HPDE6-E6E7 (cell line): ENCODE measurements at regions not wholly inside any gene's neighbourhood (a gene's known extent, or its start where the extent isn't known, plus 50 kb on each side); places are given as distances from the start of the nearest gene placed in this dataset.

Experiments
- DNase-seq: peaks from one replicate; pipeline ENCODE4 v3.0.0; 2011; ENCODE audit warnings: missing footprints; ENCODE audit errors: extremely low spot score

DNA sequence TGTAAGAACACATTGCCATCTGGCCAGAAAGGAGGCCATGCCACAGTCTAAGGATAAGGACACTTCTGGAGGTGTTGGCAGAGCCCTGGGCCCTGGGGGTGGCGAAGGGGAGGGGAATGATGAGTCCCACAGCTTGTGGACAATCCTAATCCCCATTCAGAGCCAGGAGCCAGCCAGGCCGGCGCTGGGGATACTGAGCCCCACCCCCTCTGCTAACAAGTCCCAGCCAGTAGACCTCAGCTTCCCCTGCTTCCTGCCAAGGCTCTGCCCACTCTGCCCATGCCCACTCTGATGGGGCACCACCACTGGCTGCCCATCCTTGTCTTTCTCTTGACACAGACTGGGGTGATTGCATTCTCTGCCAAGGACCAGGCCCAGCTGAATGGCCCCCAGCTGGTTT, 71.9 kb downstream of the NAV1 start:
- no peak for DNase-seq

- DNase-seq = no peak
Observed at GRCh38 chr1:201612645-201613044, 73.7 kb downstream of the NAV1 start.

DNA sequence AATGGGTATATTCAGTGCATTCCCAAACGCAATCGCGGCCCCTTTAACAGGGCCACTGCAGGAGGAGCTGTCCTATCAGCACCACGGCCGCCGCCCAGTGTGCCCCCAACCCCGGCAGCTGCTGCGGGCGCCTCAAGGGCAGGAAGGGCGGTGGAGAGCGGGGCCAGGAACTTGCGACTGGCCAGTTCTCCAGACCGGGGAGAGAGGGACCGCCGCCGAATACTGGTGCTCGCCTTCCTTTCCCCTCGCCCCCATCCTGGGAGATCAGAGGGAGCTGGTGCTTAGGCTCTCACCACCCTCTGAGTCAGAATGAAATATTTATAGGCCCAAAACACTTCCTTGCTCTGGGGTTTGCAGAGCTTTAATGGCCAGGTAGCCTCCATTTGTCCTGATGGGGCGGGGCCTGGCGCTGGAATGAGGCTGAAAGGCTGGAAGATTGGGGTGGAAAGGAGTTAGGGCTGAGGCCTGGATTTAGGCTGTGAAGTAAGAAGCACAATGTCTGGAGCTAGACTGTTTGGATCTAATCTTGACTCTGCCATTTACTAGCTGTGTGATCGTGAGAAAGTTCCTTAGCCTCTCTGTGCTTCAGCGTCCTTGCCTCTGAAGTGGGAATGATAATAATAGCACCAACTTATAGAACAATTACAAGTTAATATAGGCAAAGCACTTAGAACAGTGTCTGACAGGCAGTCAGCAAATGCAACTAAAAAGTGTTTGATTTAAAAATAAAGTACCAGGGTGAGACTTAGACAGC, 75.5 kb downstream of the NAV1 start:
- no peak for DNase-seq

DNA sequence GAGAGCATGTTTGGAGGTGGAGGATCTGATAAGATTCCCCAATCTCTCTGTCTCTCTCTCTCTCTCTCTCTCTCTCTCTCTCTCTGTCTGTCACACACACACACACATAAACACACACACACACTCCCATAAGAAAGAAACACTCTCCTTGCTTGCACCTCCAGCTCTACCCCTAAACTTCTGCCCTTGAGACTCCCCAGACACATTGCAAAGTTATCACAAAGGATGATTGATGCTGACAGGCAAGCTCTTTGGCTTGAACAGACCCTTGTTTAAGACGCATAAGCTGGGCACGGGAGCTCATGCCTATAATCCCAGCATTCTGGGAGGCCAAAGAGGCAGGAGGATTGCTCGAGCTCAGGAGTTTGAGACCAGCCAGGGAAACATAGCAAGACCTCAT, 78.2 kb downstream of the NAV1 start:
- DNase-seq = no peak

DNA sequence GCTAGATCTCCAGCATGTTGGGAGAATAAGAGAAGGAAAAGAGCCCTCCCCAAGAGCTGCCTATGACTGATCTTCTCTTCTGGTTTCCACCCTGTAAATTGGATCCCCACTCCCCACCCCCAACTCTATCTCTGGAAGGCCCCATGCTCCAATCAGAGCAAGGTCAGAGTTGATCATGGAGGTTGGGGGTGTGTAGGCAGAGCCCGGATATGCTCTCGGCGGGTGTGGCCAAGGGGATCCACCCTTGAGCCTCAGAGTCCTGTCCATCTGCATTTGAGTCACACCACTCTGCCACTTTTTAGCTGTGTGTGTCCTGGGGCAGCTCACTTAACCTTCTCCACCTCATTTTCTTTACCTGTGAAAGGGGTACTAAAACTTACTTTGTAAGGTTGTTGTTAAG, 79.5 kb downstream of the NAV1 start:
- no peak for DNase-seq

GRCh38 chr1:201618905-201619304, 80.0 kb downstream of the NAV1 start:
- DNase-seq = no peak

- no peak for DNase-seq
Observed at GRCh38 chr1:201619513-201619912, 80.6 kb downstream of the NAV1 start.

DNA sequence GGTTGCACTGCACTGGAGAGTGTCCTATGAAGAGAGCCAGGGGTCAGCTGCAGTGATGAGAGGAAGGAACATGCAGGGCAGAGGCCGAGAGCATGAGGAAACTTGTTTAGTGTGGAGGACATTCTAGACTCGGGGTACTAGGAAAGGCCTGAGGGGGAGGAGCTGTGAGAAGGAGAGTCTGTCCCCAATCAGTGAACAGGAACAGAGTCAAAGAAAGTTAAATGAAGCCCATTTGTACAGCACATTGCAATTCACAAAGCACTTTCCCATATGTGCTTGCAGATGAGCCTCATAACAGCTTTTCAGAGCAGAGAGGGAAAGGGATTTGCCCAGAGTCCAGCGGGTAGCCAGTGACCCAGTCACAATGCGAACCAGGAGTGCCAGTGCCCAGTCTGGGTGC, 83.4 kb downstream of the NAV1 start:
- DNase-seq = no peak

- no peak for DNase-seq
Observed at GRCh38 chr1:201622824-201623223, 83.9 kb downstream of the NAV1 start.

- DNase-seq = no peak
Observed at GRCh38 chr1:201624741-201625225, 85.9 kb downstream of the NAV1 start.

GRCh38 chr1:201625226-201625761, 86.4 kb downstream of the NAV1 start:
- DNase-seq = no peak

DNA sequence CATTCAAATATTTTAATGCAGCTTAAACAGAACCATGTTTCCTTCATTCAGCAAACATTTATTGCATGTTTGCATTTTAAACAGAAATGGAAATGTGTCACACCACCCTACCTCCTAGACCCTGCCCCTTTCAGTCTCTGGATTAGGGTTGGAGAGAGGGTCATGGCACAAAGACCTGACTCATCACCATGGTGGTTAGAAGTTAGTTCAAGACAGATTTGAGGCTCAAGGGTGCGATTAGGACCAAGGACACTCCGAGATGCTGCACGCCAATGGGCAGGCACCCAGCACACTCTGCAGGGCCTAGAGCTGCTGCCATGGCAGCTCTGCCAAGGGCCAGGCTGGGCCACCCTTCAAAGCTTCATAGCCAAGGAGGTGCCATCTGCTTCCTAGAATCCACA, 86.9 kb downstream of the NAV1 start:
- DNase-seq = no peak

DNA sequence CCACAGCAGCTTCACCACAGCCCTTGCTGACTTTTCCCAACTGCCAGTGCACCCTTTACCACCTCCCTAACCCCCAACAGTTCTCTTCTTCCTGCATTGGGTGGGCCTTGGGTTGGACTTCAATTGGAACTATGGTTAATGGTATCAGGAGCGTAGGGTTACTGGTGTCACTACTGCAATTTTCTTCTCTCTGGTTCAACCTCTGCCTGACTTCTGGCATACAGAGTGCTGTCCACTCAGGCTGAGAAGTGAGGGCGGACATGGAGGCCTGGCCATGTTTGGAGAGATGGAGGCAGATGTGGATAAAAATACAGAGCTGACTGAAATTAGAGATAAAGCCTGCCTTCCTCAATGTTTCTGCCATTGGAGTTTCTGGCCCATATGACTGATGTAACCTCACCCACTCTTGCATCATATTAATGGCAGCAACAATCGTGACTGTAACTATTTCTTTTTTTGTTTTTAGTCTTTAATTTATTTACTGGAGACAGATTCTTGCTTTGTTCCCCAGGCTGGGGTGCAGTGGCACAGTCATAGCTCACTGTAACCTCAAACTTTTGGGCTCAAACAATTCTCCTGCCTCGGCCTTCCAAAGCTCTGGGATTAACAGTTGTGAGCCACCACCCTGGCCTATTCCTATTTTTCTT, 87.8 kb downstream of the NAV1 start:
- DNase-seq = no peak

GRCh38 chr1:201628490-201628889, 89.6 kb downstream of the NAV1 start:
- no peak for DNase-seq

- DNase-seq = no peak
Observed at GRCh38 chr1:201630582-201630981, 91.7 kb downstream of the NAV1 start.

- DNase-seq = no peak
Observed at GRCh38 chr1:201631037-201631436, 92.1 kb downstream of the NAV1 start.

DNA sequence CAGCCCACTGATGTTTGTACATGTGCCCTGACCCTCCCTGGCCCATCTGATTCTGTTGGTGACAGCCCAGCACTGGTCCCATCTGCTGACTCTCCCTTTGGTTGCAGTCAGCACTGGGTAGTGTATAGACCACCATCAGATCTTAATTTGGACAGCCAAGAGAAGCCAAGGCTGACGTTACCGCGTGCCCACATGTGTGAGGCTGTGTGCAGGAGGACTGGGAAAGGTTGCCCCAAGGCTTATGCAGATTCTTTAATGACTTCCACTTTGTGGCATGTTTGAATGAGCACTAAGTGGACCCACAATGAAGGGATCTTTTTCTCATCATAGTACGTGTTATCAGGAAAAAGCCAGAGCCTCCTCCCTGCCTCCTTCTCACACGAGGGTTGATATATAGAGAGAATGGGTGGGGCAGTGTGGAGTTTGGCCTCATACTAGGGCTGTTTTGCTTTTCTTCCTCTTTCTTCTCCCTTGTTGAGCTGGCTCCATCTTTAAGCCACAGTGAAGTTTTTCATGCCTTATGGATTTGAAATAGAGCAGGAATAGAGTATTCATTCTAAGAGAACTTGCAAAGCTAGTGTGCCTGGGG, 93.5 kb downstream of the NAV1 start:
- DNase-seq = no peak

GRCh38 chr1:201633297-201633696, 94.4 kb downstream of the NAV1 start:
- no peak for DNase-seq

DNA sequence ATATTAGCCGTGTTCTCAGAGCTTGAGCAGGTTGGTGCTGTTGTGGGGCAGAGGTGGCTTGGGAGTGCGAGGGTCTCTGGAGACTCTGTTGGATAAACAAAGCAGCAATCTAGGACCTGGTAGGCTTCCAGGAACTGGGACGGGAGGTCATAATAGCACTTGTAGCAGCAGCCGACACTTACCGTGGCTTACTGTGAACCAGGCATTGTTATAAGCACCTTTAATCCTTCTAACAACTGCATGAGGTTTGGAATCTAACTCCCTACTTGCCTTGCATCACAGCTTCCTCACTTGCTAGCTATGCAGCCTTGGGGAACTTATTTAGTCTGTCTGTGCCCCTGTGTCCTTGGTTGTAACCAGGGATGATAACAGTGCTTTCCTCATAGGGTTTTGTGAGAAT, 94.9 kb downstream of the NAV1 start:
- DNase-seq = no peak

DNA sequence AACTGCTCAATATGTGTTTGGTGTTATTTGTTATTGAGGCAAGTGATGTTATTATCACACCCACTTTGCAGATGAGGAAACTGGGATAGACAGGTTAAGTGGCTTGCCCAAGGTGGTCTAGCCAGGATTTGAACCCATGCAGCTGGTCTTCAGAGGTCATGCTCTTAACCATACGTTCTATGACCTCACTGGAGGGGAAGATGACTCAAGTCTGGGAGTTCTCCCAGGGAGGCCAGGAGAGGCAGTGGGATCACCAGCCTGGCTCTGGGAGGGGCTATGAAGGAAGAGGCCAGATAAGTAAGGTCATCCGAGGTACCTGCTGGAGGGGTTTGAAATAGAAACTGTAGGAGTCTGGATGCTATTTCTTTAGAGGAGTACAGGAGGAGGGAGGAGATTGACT, 95.3 kb downstream of the NAV1 start:
- DNase-seq = no peak

DNA sequence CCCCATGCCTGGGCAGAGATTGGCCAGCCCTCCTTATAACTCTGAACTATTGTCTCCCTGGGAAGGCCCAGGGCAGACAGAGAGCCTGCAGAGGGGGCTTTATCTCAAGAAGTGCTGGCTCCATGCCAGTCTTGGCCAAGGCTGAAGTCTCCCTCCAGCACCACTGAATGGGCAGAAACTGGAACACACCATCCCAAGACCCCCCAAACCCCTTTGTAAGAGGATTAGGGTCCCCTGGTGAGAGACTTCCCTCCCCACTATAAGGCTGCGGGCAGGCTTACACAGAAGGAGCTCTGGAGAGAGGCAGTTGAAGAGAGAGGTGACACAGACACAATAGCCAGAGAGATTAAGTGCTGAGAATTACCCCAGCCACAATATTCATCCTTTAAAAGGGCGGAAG, 97.2 kb downstream of the NAV1 start:
- no peak for DNase-seq

DNA sequence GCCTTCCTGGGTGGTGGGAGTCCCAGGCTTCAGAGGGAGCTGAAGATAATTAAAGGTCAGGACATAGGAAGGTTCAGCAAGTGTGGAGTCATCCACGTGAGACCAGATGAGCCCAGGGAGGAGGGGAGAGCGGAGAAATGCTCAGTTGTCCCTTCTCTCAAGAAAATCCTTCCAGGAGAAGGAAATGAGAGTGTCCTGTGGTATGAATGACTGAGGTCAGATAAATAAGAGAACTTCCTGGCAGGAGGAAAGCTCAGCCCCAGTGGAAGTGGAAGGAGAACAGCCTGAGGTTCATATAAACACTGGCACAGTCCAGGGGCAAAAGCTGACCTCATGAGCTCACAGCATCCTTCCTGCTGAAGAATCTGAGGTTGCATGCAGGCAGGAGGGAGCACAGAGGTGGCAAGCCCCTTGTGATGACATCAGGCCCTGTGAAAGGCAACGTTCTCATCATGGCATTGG, 97.6 kb downstream of the NAV1 start:
- no peak for DNase-seq
